Ectodermal cell (in vitro differentiated cells): ENCODE measurements at regions not wholly inside any gene's neighbourhood (a gene's known extent, or its start where the extent isn't known, plus 50 kb on each side); places are given as distances from the start of the nearest gene placed in this dataset.

Experiments used
- H3K27ac ChIP-seq: 2 replicates; pipeline ENCODE4 v1.7.0; 2013; ENCODE audit warnings: mild to moderate bottlenecking, low read depth, low read length; ENCODE audit not compliant: insufficient read depth, poor library complexity, severe bottlenecking
- H3K27me3 ChIP-seq: 2 replicates; pipeline ENCODE4 v1.7.0; 2013; ENCODE audit warnings: mild to moderate bottlenecking, low read length; ENCODE audit not compliant: insufficient read depth, control insufficient read depth, poor library complexity, severe bottlenecking
- H3K36me3 ChIP-seq: one replicate; pipeline ENCODE4 v1.7.0; 2013; ENCODE audit warnings: low read length; ENCODE audit not compliant: control insufficient read depth, insufficient read depth
- H3K4me1 ChIP-seq: one replicate; pipeline ENCODE4 v1.7.0; 2013; ENCODE audit warnings: low read length; ENCODE audit not compliant: control insufficient read depth, insufficient read depth
- H3K4me3 ChIP-seq: 2 replicates; pipeline ENCODE4 v1.7.0; 2013; ENCODE audit warnings: low read depth, low read length, control low read depth; ENCODE audit not compliant: insufficient read depth
- H3K9me3 ChIP-seq: 2 replicates; pipeline ENCODE4 v1.7.0; 2013; ENCODE audit warnings: mild to moderate bottlenecking, low read length, moderate library complexity; ENCODE audit not compliant: control insufficient read depth
- WGBS, 2 experiments: methylation state at CpG; one replicate each; pipeline ENCODE4 v1.1.7; 2013; ENCODE audit warnings: missing lambda C conversion rate in 2 of 2; 5-methylcytosine and 5-hydroxymethylcytosine counted together

DNA sequence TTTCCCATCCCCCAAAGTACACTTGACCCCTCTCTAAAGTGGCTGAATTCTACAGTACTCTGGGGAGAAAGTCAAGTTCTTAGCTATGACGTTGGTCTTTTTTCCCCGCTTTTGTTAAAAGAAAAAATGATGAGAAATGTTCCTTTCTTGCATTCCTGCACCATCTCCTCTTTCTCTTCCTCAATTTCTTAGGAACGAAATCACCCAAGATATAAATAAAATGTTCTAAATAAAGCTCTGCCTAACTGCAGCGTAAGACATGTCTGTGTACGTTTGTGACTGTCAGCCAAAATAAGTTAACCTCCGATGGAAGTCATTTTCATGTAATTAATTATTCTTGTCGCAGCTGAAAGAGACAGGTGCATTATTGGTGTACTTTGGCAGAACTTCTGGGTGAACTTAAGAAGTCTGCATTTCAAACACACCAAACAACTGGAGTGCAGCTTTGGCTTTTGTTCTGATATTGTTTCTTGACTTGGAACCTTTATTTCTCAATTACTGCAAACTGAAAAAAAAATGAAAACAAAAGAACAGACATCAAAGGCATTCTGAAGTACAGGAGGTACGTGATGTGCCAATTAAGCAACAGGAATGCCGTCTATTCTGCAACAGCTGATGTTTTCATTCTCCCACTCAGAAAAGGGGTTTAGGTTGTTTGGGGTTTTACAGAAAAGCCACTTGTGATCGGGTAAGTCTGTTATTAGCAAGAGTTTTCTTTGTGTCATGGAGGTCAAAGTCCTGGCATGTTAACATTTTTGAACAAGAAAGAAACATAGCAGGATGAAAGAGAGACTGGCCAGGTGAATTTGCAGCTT, 82.4 kb upstream of the SDK1 start:
- Histone ChIP-seq H3K4me1 (no peaks in the 10 kb centered on the region), H3K9me3 (no peaks in the 10 kb centered on the region), H3K27ac (no peak overlapping the region), H3K36me3 (no peaks in the 10 kb centered on the region), H3K4me3 (no peak overlapping the region), H3K27me3 (no peaks in the 10 kb centered on the region)
- WGBS, 2 experiments = 80 to 81% methylated on average over 10 of the region's 10 CpGs

DNA sequence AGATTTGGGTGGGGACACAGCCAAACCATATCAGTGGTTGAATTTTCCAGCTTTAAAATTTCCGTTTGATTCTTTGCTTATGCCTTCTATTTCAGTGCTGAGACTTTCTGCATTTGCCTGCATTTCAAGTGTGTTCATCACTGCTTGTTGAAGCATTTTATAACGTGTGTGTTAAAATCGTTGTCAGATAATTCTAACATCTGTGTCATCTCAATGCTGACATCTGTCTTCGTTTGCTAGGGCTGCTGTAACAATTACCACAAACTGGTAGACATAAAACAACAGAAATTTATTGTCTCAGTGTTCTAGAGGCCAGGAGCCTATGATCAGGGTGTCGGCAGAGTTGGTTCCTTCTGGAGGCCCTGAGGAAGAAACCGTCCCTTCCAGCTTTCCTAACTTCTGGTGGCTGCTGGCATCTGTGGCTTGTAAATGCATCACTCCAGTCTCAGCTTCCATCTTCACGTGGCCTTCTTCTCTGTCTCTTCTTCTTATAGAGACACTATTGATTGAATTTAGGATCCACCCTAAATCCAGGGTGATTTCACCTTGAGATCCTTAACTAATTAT, 71.1 kb upstream of the SDK1 start:
- WGBS, 2 experiments = 92 to 93% methylated on average over 7 of the region's 7 CpGs
- Histone ChIP-seq H3K4me1 (no peaks in the 10 kb centered on the region), H3K27ac (no peak overlapping the region), H3K36me3 (no peaks in the 10 kb centered on the region), H3K27me3 (no peaks in the 10 kb centered on the region), H3K4me3 (no peak overlapping the region), H3K9me3 (no peaks in the 10 kb centered on the region)

DNA sequence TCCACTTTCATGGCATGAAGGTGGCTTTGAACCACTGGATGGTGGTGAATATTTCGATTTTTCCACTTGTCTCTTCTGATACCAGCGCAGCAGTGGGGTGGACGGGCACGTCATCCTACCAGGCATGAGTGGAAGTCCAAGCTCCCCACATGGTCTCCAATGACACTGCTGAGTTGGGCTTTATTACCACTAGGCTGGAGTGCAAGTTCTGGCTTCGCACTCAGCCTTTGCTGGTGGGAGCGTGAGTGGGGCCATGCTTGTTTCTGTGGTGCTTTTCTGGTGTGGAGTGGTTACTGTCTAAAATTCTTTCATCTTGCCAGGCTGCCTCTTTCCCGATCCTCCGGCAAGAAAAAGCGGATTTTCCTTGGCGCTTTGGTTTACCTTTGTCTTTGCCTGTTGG, 70.1 kb upstream of the SDK1 start:
- no peak overlapping the region for H3K4me3 ChIP-seq
- no peaks in the 10 kb centered on the region for H3K9me3 ChIP-seq

DNA sequence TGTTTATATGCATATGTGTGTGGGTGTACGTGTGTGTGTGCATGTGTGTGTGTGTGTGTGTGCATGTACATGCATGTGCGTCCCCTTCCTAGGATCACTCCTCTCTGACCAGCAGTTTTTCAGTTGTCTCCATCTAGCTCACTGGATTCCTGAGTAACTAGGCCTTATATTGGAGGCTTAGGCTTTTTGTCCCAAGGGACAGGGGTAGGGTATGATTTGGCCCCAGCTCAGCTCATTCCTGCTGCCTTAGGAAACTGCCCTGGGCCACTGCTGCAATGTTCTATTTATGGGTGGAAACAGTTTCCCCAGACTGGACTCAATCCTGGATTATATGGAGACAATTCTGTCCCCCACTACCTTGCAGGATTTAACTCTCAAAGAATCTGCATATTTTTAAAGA, 68.8 kb upstream of the SDK1 start:
- Histone ChIP-seq H3K4me3 (no peak overlapping the region), H3K9me3 (no peaks in the 10 kb centered on the region), H3K27me3 (no peaks in the 10 kb centered on the region), H3K4me1 (no peaks in the 10 kb centered on the region), H3K36me3 (no peaks in the 10 kb centered on the region), H3K27ac (no peak overlapping the region)
- WGBS, 2 experiments = 87 to 89% methylated on average over 2 of the region's 2 CpGs

More for the DNA sequence above, 70.1 kb upstream of the SDK1 start:
- no peaks in the 10 kb centered on the region for H3K27me3 ChIP-seq
- no peaks in the 10 kb centered on the region for H3K36me3 ChIP-seq
- H3K27ac ChIP-seq = no peak overlapping the region
- no peaks in the 10 kb centered on the region for H3K4me1 ChIP-seq
- 90 to 91% methylated on average over 10 of the region's 10 CpGs for WGBS, 2 experiments

DNA sequence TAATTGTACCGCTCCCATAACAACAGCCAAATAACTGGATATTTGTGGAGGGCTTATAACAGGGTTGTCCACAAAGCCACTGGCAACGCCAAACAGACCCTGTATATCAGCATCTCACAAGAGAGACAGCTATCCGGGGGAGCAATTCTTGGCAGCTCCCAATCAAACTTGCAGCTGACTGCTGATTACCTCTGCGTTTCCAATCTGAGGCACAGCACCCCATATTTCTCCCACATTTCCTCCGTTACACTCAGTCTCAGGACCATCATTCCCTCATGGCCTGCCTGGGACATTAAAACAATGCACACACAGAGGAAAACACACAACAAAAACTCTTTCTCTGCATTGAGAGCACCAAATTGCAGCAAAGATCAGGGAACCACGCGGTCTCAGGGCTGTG, 67.8 kb upstream of the SDK1 start:
- WGBS, 2 experiments = 93 to 95% methylated on average over 7 of the region's 7 CpGs

DNA sequence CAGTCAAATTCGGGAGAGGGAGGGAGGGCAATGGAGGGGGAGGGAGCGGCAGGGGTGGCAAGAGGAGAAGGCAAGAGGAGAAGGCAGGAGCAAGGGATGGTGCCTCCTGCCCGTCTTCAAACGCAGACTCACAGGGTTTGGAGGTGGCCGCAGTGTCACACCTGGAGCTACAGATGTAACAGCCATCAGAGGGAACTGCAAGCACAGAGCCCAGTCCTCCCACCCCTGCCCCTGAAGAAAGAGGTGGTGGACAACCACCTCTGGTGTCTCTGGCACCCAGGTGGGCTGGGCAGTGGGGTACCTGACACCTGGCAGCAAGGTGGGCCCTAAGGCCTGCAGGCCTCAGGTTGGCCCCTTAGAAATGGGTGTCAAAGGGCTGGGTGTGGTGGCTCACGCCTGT, 67.0 kb upstream of the SDK1 start:
- Histone ChIP-seq H3K36me3 (no peaks in the 10 kb centered on the region), H3K27me3 (no peaks in the 10 kb centered on the region), H3K27ac (no peak overlapping the region), H3K4me1 (no peaks in the 10 kb centered on the region), H3K4me3 (no peak overlapping the region), H3K9me3 (no peaks in the 10 kb centered on the region)
- 90 to 91% methylated on average over 6 of the region's 6 CpGs for WGBS, 2 experiments

More for the DNA sequence above, 67.8 kb upstream of the SDK1 start:
- no peak overlapping the region for H3K4me3 ChIP-seq
- H3K27me3 ChIP-seq = no peaks in the 10 kb centered on the region
- no peaks in the 10 kb centered on the region for H3K9me3 ChIP-seq
- H3K36me3 ChIP-seq = no peaks in the 10 kb centered on the region
- H3K27ac ChIP-seq = no peak overlapping the region
- H3K4me1 ChIP-seq = no peaks in the 10 kb centered on the region

DNA sequence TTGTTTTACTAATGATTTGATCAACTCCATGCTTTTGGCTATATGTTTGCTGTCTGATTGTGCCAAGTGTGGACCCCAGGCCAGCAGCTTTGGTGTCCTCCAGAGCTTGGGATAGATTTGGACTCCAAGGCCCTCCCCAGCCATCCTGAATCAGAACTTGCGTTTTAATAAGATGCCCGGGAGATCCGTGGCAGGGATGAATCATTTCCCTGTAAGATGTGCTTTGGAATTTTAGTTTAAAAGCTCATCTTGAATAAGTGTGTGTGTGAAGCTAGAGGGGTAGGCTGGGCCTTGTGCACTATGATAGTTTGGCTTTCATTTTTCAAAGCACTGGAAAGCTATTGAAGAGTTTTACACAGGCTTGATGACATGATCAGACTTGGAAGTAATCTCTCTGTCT, 66.2 kb upstream of the SDK1 start:
- Histone ChIP-seq H3K27me3 (no peaks in the 10 kb centered on the region), H3K27ac (no peak overlapping the region)
- 94 to 98% methylated on average over 3 of the region's 3 CpGs for WGBS, 2 experiments

DNA sequence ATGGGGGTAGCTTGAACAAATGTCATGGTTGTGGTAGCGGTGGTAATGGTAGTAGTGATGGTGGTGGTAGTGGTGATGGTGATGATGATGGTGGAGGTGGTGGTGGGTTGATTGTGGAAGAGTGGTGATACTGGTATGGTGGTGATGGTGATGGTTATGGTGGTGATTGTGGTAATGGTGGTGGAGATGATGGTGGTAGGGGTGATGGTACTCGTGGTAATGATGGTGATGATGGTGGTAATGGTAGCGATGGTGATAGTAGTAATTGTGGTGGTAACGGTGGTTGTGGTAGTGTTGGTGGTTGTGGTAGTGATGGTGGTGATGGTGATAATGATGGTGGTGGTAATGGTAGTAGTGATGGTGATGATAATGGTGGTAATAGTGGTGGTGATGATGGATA, 65.7 kb upstream of the SDK1 start:
- Histone ChIP-seq H3K27me3 (no peaks in the 10 kb centered on the region), H3K4me3 (no peak overlapping the region), H3K27ac (no peak overlapping the region), H3K9me3 (no peaks in the 10 kb centered on the region), H3K4me1 (no peaks in the 10 kb centered on the region), H3K36me3 (no peaks in the 10 kb centered on the region)
- WGBS, 2 experiments = 93 to 95% methylated on average over 4 of the region's 4 CpGs

More for the DNA sequence above, 66.2 kb upstream of the SDK1 start:
- Histone ChIP-seq H3K9me3 (no peaks in the 10 kb centered on the region), H3K4me3 (no peak overlapping the region), H3K4me1 (no peaks in the 10 kb centered on the region), H3K36me3 (no peaks in the 10 kb centered on the region)

DNA sequence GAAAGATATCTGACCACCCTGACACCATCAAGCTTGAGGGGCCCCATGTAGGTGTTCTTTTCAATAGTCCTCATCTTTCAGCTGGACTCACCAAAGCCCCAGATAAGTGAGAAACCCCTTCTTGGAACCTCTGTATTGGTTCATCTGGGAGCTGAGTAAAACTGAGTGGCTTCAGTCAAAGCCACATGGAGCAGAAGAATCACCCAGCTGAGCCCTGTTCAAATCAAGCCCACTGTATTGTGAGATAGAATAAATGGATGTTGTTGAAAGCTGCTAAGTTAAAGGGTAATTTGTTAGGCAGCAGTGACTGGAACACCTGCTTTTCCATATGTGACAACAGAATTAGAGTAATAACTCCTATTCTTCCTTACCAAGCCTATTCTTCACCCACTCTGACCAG, 64.8 kb upstream of the SDK1 start:
- H3K36me3 ChIP-seq = no peaks in the 10 kb centered on the region
- no peak overlapping the region for H3K4me3 ChIP-seq
- no peaks in the 10 kb centered on the region for H3K9me3 ChIP-seq
- no peak overlapping the region for H3K27ac ChIP-seq
- no peaks in the 10 kb centered on the region for H3K4me1 ChIP-seq
- no peaks in the 10 kb centered on the region for H3K27me3 ChIP-seq

DNA sequence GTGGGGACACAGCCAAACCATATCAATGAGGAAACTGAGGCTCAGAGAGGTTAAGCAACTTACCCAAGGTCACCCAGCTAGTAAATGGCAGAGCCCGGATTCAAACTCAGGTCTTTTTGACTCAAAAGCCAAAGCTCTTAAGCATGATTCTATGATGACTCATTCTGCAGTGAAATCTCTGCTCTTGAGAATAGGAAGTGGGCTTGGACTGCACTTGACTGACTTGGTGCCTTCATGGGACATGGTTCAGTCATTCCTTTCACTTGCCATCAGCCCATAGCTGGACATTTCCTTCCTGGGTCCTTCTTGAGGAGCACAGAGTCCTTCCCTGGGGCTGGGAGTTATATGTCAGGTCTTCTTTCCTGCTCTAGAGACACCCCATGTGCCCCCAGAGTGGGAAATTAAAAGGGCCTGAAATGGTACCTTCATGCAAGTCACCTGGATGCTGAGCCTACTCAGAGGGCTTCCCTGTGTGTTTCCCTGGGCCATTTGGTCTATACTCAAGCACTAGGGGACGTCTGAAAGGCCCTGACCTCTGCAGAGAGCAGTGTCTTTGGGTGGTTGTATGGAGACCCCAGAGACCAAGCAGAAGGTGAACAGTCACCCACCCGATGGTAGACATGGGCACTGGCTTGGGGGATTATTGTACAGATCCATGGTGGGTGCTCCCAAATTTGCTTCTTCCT, 62.4 kb upstream of the SDK1 start:
- 84 to 87% methylated on average over 3 of the region's 3 CpGs for WGBS, 2 experiments
- H3K36me3 ChIP-seq = no peaks in the 10 kb centered on the region

More for the DNA sequence above, 62.4 kb upstream of the SDK1 start:
- H3K27me3 ChIP-seq = no peaks in the 10 kb centered on the region
- H3K27ac ChIP-seq = no peak overlapping the region
- no peaks in the 10 kb centered on the region for H3K9me3 ChIP-seq
- H3K4me3 ChIP-seq = no peak overlapping the region
- peaks cover 6% of the 10 kb centered on the region for H3K4me1 ChIP-seq
